H1 (cell line): ENCODE measurements at regions not wholly inside any gene's neighbourhood (a gene's known extent, or its start where the extent isn't known, plus 50 kb on each side); places are given as distances from the start of the nearest gene placed in this dataset.

Source experiments
- ATF2 ChIP-seq: IDR thresholded peaks from 2 replicates; pipeline ENCODE4 v1.6.1; 2012; ENCODE audit warnings: low read length, inconsistent platforms
- CREB1 ChIP-seq: IDR thresholded peaks from 2 replicates; pipeline ENCODE4 v1.6.1; 2012; ENCODE audit warnings: inconsistent platforms
- GABPA ChIP-seq: IDR thresholded peaks from 2 replicates; pipeline ENCODE4 v1.6.1; 2011; ENCODE audit warnings: mild to moderate bottlenecking, low read length, moderate library complexity, borderline replicate concordance; ENCODE audit not compliant: insufficient read depth
- GTF2F1 ChIP-seq: IDR thresholded peaks from 2 replicates; pipeline ENCODE4 v1.6.1; 2012; ENCODE audit warnings: low read depth, low read length, improper control_type of control experiment, borderline replicate concordance

GRCh38 chr6:26175033-26175427 is 87.8 kb downstream of the HFE start (continued):
- no peak for TF ChIP-seq ATF2
- TF ChIP-seq GTF2F1 = no peak
- TF ChIP-seq GABPA = no peak
- no peak for TF ChIP-seq CREB1
- TF ChIP-seq, all 59 proteins: peak for 0
